HG03097 (cell line): ENCODE measurements at regions not wholly inside any gene's neighbourhood (a gene's known extent, or its start where the extent isn't known, plus 50 kb on each side); places are given as distances from the start of the nearest gene placed in this dataset.

Experiments
- ATAC-seq: cut with Tn5 transposase; IDR thresholded peaks from one replicate; pipeline ENCODE4 v1.9.1; 2021; ENCODE audit not compliant: unreplicated experiment, low FRiP score

DNA sequence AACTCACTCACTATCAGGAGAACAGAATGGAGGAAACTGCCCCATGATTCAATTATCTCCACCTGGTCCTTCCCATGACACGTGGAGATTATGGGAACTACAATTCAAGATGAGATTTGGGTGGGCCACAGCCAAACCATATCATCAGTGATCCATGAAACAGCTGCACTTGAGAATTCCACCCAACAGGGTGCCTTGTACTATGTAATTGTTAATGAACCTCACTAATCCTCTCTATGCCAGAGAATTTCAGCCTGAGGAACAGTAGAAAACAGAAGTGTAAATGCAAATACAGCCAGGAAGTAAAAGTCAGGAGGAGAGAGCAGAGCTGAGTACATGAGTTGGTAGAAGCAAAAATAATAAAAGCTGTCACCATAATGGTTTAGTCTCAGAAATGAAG lies 261.4 kb downstream of the EPHA4 start:
- no peak for ATAC-seq

GRCh38 chr2:221312634-221313033 lies 259.5 kb downstream of the EPHA4 start:
- no peak for ATAC-seq

DNA sequence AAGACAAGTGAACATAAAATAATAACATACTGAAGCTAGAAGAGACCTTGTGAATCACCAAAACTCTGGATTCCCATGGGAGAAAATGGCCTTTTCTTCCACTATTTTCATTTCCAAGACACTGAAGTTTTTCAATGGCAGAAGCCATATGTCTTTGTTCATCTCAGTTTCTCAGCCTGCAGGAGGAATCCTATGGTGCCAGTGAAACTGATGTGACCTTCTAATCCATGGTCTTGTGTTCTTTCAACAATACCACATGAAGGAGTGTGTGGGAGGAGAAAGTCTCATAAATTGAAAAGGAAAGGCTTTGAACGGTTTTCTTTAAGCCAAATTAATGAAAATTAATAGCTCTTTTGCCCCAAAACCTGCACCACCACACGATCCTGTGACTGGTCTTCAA lies 257.3 kb downstream of the EPHA4 start:
- ATAC-seq: no peak

- ATAC-seq: no peak
Measured at GRCh38 chr2:221318376-221319130, 253.6 kb downstream of the EPHA4 start.

DNA sequence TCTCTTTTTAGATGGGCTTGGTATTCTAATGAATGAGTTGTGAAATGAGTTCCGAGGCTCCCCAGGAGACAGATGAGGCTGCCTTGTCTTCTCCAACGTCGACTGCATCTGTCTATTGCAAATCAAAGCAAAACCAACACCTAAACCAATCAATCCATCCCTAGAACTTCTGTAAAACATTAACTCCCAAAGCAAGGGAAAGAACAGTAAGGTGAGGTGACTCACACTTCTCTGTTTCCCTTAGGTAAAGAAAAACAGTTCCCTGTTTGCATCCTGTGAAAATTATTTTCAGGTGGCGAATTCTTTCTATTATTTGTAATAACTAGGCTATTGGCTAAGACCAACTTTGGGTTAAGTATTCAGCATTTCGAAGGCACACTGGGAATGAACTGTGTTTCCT lies 249.4 kb downstream of the EPHA4 start:
- no peak for ATAC-seq

DNA sequence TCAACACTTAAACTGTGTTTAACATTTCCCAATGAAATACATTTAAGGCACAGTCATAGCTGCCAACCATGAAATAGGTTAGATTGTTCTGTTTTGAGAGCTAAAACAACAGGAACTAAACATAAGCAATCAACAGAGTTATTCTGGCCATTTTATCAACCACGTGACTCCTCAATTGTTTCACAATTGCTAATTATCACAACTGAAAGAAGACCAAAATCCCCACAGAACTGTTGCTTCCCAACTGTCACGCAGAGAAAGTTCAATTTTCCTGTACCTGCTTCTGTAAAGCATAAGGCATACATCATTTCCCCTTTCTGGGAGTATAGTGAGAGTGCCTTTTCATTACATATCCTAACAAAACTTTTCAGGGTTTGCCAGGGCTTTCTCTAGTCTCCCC lies 248.6 kb downstream of the EPHA4 start:
- no peak for ATAC-seq

DNA sequence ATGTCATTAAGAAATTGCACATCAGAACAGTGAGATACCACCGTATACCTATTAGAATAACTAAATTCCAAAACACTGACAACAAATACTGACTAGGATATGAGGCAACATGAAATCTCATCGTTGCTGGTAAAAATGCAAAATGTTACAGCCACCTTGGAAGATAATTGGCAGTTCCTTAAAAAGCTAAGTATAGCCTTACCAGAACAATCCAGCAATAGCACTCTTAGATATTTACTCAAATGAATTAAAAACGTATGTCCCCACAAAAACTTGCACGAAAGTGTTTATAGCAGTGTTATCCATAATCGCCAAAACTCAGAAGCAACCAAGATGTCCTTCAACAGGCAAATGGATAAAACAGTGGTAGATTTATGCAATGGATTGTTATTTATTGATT lies 241.7 kb downstream of the EPHA4 start:
- ATAC-seq: no peak

DNA sequence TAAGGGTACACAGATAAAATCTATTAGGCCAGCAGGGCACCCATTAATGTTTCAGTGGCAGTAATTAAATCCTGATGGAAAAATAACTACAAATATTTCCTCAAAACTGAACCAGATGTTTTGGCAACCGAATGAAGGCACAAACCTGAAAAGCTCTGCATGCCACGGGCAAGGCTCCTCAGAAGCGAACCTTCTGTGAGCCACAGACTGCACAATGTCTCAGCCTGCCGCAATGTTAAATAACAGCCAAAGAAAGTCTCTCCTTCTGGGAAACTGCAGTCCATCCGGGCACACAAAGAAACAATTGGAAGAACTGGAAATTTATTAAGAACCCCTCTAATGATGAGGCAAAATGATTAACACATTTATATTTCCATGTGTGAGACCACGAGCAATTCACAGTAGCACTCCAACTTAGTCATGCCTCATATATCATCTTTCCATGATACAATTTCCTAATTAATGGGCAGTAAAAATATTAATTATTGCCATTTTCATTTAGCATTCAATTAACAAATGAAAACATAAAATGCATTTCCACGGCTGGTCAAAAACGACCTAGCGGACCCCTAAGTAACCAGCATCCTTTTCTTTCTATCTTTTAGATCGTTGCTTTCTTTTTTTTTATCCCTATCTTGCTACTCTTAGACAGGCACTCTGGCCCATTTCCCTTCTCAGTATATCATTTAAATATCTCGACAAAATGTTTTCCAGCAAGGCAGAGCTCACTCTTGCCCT lies 237.5 kb downstream of the EPHA4 start:
- ATAC-seq: no peak

GRCh38 chr2:221335219-221335752 lies 236.8 kb downstream of the EPHA4 start:
- ATAC-seq: no peak

GRCh38 chr2:221336967-221337366 lies 235.1 kb downstream of the EPHA4 start:
- ATAC-seq: no peak

DNA sequence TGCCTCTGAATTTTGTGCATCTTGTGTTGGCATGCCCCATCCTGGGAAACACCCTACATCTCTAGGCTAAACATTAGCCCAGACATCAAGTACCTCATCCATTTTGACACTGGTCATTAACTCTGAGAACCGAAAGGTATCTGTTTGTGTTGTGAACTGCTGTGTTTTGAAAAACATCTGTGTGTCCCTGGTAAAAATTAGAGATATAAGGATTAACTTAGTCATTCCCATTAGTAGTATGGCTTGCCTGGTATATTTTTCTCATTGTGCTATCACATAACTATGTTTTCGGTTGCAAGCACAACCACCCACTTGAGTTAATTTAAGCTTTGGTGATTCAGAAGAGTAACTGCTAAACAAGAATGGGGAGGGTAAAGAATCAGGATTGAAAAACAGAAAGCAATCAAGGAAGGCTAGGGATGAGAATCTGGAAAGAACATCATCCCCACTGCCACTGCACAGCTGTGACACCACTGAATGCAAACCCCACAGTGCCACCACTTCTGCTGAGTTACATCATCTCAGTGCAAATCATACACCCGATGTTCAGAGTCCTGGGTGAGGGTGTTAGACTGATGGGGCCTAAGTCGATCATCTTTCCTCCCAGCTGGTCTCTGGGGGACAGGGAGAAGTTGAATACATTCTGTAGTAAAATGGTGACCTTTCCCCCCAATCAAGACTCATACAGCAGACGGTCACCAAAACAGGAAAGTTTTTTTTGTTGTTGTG lies 234.0 kb downstream of the EPHA4 start:
- no peak for ATAC-seq

- no peak for ATAC-seq
Measured at GRCh38 chr2:221342388-221342787, 229.7 kb downstream of the EPHA4 start.

GRCh38 chr2:221343524-221343923 lies 228.6 kb downstream of the EPHA4 start:
- ATAC-seq: no peak

DNA sequence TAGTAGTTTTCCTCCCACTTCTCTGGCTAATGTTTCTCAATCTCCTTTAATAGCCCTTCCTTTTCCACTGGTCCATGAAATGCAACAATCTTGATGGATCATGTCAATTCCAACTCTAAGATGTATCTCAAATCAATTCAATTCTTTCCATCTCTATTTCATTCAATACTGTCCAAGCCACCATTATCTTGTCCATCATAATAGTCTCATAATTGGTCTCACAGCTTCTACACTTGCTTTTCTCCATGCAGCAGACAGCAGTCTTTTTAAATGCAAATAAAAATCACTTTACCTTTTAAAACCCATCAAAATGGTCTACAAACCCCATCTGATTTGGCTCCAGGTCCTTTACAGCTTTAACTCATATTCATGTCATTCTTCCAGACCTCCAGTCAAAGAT lies 226.6 kb downstream of the EPHA4 start:
- ATAC-seq: no peak

GRCh38 chr2:221346411-221346810 lies 225.7 kb downstream of the EPHA4 start:
- ATAC-seq: no peak

DNA sequence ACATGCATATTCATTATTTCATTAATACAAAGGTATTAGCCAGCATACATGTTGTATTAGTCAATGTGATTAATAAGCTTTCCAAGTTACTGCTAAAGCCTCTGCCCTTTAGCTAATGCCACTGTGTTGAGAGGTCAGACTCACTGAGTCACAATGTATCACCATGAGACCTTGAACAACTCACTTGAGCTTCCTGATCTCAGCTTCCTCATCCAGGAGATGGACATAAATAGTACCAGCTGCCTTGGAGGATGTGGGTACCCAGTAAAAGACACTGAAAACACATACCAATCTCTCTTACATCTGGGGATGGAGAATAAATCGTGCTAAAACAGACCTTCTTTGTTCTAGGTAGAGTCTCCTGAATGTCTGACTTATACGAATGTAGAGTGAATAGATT lies 224.6 kb downstream of the EPHA4 start:
- no peak for ATAC-seq

GRCh38 chr2:221350616-221351015 lies 221.5 kb downstream of the EPHA4 start:
- ATAC-seq: no peak

- no peak for ATAC-seq
Measured at GRCh38 chr2:221353201-221353600, 218.9 kb downstream of the EPHA4 start.

GRCh38 chr2:221360312-221360711 lies 211.8 kb downstream of the EPHA4 start:
- ATAC-seq: no peak

DNA sequence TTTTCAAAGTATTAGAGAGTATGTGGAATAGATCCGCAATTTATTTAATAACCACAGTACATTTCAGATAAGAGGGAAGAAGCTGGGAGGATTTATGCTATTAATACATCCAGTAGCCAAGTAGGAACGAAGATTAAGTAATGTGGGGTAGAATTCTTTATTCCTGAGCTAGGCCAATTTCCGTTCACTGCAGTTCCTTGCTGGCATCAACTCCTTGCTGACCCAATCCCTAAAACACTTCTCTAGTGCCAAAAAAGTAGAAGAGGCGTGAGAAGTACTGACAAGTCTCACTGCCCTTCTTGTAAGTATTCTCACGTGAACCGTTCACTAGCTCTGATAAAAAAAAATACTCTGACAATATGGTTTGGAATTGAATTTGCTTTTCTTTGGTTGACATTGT lies 211.4 kb downstream of the EPHA4 start:
- no peak for ATAC-seq

DNA sequence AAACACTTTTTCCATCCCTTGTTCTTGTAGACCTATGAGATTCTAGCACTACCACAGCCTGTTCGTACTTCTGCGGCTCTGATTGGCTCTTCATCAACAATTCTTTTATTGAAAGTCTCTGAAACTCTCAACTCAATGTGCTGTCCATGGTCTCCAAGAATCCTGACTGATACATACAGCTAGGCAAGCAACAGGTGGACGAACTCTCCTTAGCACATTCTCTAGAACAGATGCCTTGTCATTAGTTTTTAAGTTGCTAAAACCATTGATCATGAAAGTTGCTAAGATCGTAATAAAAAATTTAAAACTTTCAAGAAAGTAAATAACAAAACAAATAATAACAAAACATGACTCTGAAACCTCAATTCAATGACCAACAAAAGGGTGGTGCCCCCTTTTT lies 210.5 kb downstream of the EPHA4 start:
- no peak for ATAC-seq
